HUDEP-2 (cell line): ENCODE measurements at regions not wholly inside any gene's neighbourhood (a gene's known extent, or its start where the extent isn't known, plus 50 kb on each side); places are given as distances from the start of the nearest gene placed in this dataset.

Source experiments
- DNase-seq, 76 experiments: peaks; one replicate each; lab custom pipeline; 2025; ENCODE audit not compliant: unreplicated experiment in 76 of 76; lab: John Stamatoyannopoulos, UW

- DNase-seq: no peak
Measured at GRCh38 chr4:100811046-100811445, 293.2 kb upstream of the EMCN start.

DNA sequence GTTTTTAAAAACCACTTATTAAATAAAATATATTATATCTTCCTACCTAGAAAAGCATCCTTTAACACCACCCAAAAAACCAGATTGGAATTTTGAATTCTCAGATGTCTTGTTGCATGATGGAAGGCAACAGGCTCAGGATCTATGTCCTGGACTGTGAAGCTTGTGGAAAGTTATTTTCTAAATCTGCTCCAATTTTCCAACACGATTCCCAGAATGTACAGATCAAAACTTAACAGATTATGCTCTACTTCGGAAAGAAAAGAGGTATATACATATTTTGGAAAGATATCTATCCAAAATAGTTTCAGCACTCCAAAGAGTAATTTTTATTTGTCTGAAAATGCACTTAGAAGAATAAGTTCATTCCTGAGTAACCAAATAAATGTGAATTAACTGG is 291.7 kb upstream of the EMCN start:
- DNase-seq: no peak

GRCh38 chr4:100806988-100807387 is 289.2 kb upstream of the EMCN start:
- DNase-seq: no peak

GRCh38 chr4:100805538-100805937 is 287.7 kb upstream of the EMCN start:
- no peak for DNase-seq

- DNase-seq: no peak
Measured at GRCh38 chr4:100804576-100805360, 286.9 kb upstream of the EMCN start.

GRCh38 chr4:100803751-100804150 is 285.9 kb upstream of the EMCN start:
- no peak for DNase-seq

DNA sequence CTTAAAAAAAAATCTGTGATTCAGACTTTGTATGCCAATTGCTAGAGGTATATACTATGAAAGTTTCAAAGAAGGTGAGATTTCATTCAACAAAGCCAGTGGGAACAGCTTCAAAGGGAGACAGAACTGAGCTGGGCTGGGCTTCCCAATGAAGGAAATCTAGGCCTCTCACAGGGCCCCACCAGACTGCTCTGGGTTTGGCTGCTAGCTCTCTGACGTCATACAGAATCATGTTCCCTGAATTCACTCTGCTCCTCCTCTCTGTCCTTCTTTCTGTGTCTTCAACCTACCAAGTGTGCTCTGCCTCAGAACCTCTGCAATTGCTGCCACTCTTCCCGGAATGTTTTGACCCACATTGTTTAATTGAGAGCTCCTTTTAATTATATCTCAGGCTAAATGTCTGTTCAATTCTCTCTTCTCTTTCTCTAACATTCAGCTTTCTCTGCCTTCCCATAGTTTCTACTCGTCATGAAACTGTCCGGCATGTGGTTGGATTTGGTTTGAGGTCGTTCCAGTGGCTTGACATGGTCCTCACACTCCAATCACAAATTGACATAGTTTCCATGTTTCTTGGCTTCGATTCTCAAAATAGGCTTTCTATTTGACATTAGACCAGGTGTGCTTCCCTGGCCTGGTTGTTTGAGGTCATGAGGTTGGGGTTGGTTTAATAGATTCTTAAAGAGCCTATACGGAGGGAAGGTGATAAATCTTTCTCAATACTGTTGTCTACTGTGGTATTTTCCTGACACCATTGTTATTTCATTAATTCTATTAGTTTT is 282.1 kb upstream of the EMCN start:
- DNase-seq: no peak

GRCh38 chr4:100797791-100798190 is 280.0 kb upstream of the EMCN start:
- DNase-seq: no peak

DNA sequence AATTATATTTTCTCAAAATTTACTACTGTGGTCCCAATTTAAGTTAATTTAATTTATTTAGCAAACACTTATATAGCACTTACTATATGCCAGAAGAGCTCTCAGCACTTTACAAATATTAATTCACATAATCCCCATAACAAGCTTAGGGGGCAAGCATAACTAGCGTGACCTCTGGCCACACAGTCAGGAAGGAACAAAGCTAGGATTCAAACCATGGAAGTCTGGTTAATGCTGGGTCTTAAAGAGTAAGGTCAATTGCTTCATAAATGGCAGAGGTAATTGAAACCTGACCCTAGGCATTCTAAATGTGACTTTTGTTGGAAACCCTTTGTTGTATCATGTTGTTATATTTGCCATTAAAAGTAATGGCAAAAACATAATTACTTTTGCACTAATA is 279.5 kb upstream of the EMCN start:
- no peak for DNase-seq

DNA sequence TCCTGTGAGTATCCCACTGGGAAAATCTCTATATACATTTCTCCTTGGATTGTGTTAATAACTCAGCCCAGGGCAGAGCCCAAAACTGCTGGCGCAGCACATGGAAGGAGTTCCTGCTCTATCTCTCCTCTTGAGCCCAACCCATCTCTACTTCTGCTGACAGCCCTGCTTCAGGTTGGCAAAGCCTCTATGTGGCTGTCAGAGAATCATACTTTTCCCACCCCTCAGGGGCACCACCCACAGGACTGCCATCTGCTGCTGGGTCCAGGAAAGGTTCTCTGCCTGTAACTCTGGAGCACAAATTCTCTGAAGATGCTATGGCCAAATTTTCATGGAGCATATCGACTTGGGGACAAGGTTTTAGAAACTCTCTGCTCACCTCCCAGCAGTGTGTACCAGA is 278.5 kb upstream of the EMCN start:
- no peak for DNase-seq

DNA sequence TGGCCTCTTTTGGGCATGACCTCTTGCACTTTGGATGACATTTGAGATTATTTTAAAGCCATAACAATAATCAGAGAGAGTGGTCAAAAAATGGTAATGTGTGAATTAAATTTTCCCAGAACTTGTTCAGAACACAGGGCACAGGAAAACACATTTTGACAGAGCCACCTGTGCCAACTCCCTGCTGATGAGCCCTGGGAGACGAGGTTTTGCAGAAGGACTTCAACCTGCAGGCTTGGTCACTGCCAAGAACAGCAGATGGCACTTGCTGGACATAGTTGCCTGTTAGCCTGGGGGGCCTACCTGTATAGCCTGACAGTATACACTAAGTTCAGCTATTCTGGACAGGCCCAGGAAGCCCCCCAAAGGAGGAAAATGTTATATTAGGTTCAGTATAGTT is 277.8 kb upstream of the EMCN start:
- DNase-seq: no peak

- DNase-seq: no peak
Measured at GRCh38 chr4:100790836-100791615, 273.2 kb upstream of the EMCN start.

DNA sequence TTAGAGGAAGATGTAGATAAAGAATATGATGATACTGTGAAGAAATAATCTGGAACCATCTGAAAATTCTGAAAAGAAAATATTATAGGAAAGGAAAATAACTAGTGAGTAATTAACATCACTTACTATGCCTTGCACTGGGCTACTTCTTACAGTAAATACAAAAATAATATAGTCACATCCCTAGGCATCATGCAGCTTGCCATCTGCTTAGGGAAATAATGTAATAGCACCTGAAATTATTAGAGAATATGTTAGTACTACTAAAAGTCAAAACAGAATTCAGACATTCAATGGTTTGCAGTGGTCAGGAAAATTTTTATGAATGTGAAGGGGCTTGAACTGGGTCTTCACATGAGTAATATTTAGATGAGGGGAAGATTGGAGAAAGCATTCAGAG is 272.2 kb upstream of the EMCN start:
- no peak for DNase-seq

- no peak for DNase-seq
Measured at GRCh38 chr4:100786481-100786880, 268.7 kb upstream of the EMCN start.

DNA sequence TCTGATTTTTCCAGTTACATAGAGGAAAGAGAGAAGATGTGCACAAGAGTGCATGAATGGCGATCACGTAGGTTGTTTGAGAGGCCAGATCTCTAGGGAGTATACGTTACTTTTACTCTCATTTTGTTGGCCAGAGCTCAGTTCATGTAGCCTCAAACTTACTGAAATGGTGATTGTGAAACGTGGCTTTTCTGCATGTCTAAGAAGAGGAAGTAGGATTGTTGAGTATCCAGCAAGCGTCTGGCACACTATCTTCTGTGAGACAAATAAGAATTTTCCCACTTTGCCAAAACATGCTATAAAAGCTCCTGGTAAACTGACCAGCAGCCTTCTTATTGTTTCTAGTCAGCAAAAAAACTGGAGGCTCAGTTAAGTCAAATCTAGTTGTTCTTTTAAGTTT is 264.5 kb upstream of the EMCN start:
- no peak for DNase-seq

- no peak for DNase-seq
Measured at GRCh38 chr4:100781435-100781834, 263.6 kb upstream of the EMCN start.

DNA sequence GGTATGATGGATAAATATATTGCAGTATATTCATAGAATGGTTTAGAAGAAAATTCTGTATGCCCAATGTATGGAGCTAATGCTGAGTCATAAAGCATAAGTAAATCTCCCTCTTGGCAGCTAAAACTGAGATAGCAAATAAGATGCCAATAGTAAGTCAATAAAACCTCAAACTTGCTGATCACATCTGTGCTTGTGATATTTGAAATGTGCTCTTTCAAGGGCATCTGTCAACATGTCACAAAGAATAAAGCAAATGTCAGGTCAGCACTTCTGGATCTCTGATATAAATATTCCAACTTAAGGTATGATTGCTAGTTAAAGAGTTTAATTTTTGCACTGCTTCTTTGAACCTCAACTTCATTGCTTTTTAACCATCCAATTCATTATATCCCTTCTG is 262.3 kb upstream of the EMCN start:
- no peak for DNase-seq

DNA sequence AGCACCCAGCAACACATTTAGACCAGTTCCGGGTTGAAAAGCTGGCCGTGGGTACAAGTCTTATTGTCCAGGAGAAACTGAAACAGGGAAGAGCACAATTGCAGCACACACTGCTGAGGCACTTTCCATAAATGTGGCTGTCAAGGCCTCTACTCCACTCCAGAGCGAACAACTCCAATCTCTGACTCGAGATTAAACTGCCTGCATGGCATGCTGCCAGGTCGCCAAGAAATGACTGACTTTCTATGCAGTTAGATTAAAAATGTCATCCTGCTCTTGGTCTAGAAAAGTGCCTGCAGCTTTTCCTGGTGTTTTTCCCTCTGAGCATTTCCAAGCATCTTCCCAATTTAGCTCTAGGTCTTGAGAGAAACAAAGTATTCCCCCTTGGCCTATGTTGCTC is 260.6 kb upstream of the EMCN start:
- DNase-seq: no peak

- DNase-seq: no peak
Measured at GRCh38 chr4:100762738-100763137, 244.9 kb upstream of the EMCN start.

DNA sequence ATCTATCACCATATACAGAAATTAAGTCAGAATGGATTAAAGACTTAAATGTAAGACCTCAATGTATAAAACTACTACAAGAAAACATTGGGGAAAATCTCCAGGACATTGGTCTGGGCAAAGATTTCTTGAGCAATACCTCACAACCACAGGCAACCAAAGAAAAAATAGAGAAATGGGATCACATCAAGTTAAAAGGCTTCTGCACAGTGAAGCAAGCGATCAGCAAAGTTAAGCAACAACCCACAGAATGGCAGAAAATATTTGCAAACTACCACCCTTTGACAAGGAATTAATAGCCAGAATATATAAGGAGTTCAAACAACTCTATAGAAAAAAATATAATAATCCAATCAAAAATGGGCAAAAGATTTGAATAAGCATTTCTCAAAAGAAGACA is 236.9 kb upstream of the EMCN start:
- DNase-seq: no peak

GRCh38 chr4:100746141-100746739 is 228.4 kb upstream of the EMCN start:
- DNase-seq: no peak
